HL-60 (cell line): ENCODE measurements at regions not wholly inside any gene's neighbourhood (a gene's known extent, or its start where the extent isn't known, plus 50 kb on each side); places are given as distances from the start of the nearest gene placed in this dataset.

Experiments used
- DNase-seq, 2 experiments: peaks; one replicate each; pipeline ENCODE4 v3.0.0-alpha.2; 2010 to 2020; ENCODE audit warnings: low read depth in 1 of 2, low spot score in 1 of 2
- H3K27ac ChIP-seq: fragments of 250-450 bp; sonication (Bioruptor Pico); replicated peaks from 2 replicates; pipeline ENCODE4 v1.5.1; 2020; ENCODE audit warnings: mild to moderate bottlenecking, moderate library complexity
- H3K27me3 ChIP-seq: fragments of 250-450 bp; sonication (Bioruptor Pico); 2 replicates; pipeline ENCODE4 v1.5.1; 2021; ENCODE audit warnings: mild to moderate bottlenecking, moderate library complexity; ENCODE audit not compliant: insufficient read depth, poor library complexity, severe bottlenecking
- H3K4me3 ChIP-seq: replicated peaks from 2 replicates; pipeline ENCODE4 v1.5.1; 2011; ENCODE audit warnings: mild to moderate bottlenecking, control low read depth, low read length; ENCODE audit not compliant: insufficient read depth
- GABPA ChIP-seq: IDR thresholded peaks from 2 replicates; pipeline ENCODE4 v1.6.1; 2012; ENCODE audit warnings: low read depth
- POLR2AphosphoS5 ChIP-seq: IDR thresholded peaks from 2 replicates; pipeline ENCODE4 v1.6.1; 2012; ENCODE audit warnings: low read depth
- SPI1 ChIP-seq: IDR thresholded peaks from 2 replicates; pipeline ENCODE4 v1.6.1; 2012; ENCODE audit warnings: low read depth, mild to moderate bottlenecking, borderline replicate concordance
- TF ChIP-seq, protein P1 (sequence below): IDR thresholded peaks from 2 replicates; pipeline ENCODE4 v1.6.1; 2012; ENCODE audit warnings: low read depth; ENCODE audit not compliant: insufficient replicate concordance
- TF ChIP-seq, protein P2 (sequence below): IDR thresholded peaks from one replicate; pipeline ENCODE4 v1.5.1; 2011; ENCODE audit warnings: low read length, control low read depth, inconsistent platforms; ENCODE audit not compliant: insufficient read depth

DNA sequence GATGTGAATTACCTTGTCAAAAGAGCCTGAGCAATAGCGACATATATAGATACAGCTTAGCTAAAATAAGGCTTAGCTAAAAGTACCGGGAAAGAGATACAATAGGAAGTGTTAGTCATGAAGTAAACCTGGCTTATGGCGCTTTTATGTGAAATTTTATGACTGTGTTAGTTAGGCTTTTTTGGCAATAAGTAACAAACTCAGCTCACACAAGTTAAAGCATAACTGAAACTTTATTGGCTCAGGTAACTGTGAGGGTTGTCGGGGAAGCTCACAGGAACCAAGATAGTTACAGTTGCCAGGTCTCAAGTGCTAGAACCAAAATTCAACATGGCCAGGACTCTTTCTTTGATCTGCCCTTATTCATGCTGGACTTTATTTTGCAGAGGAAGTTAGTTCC, 925.0 kb upstream of the GYPC start:
- H3K27me3 ChIP-seq, result no peaks in the 10 kb centered on the region
- H3K4me3 ChIP-seq, result no peak overlapping the region
- TF ChIP-seq, protein P1, sequence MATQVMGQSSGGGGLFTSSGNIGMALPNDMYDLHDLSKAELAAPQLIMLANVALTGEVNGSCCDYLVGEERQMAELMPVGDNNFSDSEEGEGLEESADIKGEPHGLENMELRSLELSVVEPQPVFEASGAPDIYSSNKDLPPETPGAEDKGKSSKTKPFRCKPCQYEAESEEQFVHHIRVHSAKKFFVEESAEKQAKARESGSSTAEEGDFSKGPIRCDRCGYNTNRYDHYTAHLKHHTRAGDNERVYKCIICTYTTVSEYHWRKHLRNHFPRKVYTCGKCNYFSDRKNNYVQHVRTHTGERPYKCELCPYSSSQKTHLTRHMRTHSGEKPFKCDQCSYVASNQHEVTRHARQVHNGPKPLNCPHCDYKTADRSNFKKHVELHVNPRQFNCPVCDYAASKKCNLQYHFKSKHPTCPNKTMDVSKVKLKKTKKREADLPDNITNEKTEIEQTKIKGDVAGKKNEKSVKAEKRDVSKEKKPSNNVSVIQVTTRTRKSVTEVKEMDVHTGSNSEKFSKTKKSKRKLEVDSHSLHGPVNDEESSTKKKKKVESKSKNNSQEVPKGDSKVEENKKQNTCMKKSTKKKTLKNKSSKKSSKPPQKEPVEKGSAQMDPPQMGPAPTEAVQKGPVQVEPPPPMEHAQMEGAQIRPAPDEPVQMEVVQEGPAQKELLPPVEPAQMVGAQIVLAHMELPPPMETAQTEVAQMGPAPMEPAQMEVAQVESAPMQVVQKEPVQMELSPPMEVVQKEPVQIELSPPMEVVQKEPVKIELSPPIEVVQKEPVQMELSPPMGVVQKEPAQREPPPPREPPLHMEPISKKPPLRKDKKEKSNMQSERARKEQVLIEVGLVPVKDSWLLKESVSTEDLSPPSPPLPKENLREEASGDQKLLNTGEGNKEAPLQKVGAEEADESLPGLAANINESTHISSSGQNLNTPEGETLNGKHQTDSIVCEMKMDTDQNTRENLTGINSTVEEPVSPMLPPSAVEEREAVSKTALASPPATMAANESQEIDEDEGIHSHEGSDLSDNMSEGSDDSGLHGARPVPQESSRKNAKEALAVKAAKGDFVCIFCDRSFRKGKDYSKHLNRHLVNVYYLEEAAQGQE, result no peak
- TF ChIP-seq, protein P2, sequence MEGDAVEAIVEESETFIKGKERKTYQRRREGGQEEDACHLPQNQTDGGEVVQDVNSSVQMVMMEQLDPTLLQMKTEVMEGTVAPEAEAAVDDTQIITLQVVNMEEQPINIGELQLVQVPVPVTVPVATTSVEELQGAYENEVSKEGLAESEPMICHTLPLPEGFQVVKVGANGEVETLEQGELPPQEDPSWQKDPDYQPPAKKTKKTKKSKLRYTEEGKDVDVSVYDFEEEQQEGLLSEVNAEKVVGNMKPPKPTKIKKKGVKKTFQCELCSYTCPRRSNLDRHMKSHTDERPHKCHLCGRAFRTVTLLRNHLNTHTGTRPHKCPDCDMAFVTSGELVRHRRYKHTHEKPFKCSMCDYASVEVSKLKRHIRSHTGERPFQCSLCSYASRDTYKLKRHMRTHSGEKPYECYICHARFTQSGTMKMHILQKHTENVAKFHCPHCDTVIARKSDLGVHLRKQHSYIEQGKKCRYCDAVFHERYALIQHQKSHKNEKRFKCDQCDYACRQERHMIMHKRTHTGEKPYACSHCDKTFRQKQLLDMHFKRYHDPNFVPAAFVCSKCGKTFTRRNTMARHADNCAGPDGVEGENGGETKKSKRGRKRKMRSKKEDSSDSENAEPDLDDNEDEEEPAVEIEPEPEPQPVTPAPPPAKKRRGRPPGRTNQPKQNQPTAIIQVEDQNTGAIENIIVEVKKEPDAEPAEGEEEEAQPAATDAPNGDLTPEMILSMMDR, result no peak
- TF ChIP-seq GABPA (no peak), POLR2AphosphoS5 (no peak), SPI1 (no peak)
- no peak for DNase-seq
- no peak overlapping the region for H3K27ac ChIP-seq

DNA sequence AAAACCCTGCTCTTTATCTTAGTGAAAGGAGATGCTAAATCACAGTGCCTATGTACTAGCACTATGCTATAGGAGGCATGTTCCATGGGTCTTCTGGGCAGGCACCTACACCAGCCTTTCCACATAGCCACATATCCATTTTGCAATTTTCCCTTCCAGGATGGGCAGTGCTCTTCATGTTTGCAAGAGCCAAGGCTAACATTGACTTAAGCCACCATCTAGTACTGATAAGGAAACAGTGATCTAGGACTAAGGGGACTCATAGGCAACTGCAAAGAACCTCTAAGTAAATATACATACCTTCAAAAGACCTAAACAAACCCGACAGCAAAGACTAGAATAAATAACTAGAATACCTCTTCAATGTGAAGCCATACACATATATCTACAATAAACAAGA, 919.7 kb upstream of the GYPC start:
- no peak for DNase-seq
- no peak overlapping the region for H3K4me3 ChIP-seq
- TF ChIP-seq GABPA (no peak), SPI1 (no peak)
- TF ChIP-seq, protein P2, result no peak
- H3K27ac ChIP-seq, result no peak overlapping the region
- H3K27me3 ChIP-seq, result no peaks in the 10 kb centered on the region

DNA sequence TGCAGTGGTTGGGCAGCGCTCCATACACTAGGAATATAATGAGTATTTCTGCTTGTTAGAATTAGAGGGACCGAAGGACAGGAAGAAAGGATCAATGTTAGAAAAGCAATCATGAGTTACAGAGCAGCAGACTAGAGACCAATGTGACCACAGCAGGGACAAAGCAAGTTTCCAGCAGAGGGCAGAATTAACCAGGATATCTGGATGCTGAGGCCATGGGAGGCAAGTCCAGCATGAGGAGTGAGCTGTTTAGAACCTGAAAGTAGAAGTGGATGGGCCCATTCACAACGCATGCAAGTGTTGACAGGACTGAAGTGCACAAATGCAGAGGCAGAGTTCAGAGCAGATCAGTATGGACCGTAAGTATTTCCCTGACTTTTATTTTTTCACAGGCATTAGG, 910.4 kb upstream of the GYPC start:
- Histone ChIP-seq H3K4me3 (no peak overlapping the region), H3K27me3 (no peaks in the 10 kb centered on the region), H3K27ac (no peak overlapping the region)
- DNase-seq, result peak in 1 of 2 experiments; percentile 17
- TF ChIP-seq, protein P2, result no peak
- TF ChIP-seq POLR2AphosphoS5 (no peak), SPI1 (no peak), GABPA (no peak)
- TF ChIP-seq, protein P1, result no peak

DNA sequence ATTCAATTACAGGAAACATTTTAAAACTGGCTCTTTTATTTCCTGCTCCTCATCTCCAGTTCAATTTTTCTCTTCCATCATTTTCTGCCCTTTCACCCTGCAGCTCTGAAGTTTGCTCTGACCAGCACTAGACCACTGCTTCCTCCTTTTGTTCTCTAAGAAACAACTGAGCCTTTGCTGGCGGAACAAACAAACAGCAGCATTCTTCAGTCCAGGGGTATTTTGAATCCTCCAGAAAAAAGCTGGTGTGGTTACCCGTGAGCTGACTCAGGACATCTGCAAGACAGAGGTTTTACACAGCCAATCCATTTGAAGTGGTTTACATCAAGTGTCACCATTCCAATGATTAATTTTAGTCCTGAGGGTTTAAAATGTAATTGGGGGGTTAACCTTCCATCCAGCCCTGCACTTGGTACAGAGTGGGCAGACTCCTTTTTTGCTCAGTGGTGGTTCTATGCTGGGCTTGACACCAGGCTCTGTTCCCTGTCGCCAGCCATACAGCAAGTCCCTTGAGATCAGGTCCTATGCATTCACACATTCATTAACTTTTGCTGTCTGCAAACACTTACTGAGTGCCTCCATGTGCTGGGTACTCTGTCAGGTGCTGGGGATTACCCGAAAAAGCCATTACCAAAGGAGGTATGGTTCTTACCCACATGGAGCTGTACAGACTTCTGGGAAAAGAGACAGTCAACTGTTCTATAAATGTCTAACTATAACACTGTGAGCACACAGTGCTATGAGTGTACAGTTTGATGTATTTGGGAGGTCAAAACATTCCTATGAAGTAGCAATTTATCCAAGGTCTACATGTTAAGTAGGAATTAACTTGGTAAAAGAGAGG, 909.4 kb upstream of the GYPC start:
- Histone ChIP-seq H3K27ac (no peak overlapping the region), H3K4me3 (no peak overlapping the region), H3K27me3 (no peaks in the 10 kb centered on the region)
- DNase-seq, result no peak
- no peak for TF ChIP-seq GABPA
- TF ChIP-seq, protein P2, result no peak
- TF ChIP-seq POLR2AphosphoS5, result no peak
- TF ChIP-seq, protein P1, result no peak
- TF ChIP-seq SPI1, result no peak
